Hippocampal formation (tissue), 2 donors: ENCODE measurements at regions not wholly inside any gene's neighbourhood (a gene's known extent, or its start where the extent isn't known, plus 50 kb on each side); places are given as distances from the start of the nearest gene placed in this dataset.
"Not testable (repeated sequence)": the region's sequence is repeated elsewhere in the genome, so short reads cannot be mapped to it uniquely, and the experiment has no call there.

ENCODE experiments used
- DNase-seq, 2 donors: peaks; one replicate each; lab custom pipeline; 2025; lab: John Stamatoyannopoulos, UW

DNA sequence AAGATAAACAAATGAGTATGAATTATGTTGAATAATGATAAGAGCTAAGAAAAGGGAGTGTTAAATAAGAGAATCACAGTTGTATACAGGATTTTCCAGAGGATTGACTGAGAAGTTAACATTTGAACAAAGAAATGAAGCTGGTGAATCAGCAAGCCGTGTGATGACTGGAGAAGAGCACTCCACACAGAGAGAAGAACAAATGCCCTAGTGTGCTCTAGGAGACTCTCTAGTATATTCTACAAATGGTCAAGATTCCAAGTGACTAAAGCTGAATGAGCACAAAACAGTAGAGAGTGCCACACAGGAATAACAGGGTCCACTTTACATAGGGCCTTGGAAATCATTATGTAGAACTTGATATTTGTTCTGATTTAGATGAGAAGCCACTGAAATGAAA lies 587.1 kb upstream of the ATXN7L3B start:
- DNase-seq, result peak in 1 of 2 donors; percentile 26

- DNase-seq, result no peak
These were observed 585.5 kb upstream of the ATXN7L3B start for GRCh38 chr12:73951956-73952703.

DNA sequence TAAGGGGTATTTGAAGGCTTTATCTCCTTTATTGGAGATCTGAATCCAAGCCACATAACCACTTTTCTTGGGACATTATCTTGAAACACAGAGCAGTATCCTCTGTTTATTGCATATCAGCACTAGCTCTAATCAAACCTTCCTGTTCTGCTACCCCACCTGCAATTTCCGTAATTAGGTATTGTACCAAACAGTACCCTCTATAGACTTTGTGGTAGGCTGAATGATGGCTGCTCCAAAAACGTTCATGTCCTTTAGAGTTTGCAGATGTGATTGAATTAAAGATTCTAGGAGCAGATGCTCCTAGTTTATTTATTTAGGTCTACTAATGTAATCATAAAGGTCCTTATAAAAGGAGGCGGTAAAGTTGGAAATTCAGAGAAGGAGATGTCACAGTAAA lies 573.0 kb upstream of the ATXN7L3B start:
- no peak for DNase-seq

DNA sequence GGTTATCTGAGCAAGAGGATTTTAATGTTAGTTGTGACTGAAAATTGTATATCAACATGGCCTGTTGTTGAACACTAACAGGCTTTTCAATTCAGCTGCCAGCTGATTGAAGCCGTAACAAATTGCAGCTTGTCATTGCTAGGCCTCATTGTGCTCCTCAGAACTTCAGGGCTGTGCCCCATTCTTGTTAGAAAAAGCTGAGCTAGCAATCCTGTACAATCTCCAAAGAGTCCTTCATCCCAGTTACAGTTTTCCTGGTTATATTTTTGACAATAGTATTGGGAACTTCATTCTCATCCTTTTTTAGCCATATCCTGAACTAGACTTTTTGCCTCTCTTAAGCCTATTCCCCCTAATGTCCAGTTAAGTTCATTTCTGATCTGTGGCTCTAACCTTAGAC lies 564.1 kb upstream of the ATXN7L3B start:
- no peak for DNase-seq

DNA sequence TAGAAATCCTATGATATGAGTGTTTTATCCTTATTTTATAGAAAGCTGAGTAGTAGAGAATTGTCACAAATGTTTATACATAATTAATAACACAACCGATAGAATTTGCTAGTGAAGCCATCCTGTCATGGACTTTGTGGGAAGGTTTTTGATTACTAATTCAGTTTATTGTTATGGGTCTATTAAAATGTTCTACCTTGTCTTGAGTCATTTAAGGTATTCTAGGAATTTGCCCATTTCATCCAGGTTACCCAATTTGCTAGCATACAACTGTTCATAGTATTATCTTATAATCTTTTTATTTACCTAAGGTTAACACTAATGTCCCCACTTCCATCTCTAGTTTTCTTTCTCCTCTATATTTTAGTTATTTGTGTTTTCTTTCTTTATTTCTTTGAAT lies 553.1 kb upstream of the ATXN7L3B start:
- no peak for DNase-seq

- no peak for DNase-seq
These were observed 546.5 kb upstream of the ATXN7L3B start for GRCh38 chr12:73991138-73991537.

DNA sequence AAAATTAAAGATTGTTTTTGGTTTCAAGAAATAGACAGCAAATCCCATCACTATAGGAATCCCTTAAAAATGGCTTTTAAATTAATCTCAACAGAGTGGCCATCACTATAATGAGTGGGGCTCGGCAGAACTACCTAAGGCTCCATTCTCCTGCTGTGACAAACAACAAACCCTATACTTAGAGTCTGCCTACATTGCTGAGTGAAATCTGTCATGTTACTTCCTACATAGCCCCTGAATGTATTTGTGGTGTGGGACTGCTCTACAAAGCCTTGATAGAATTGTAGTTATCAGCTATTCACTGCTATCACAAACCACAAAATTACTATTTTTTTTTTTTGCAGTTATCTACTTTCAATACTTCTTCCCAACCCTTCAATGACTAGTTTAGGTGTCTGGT lies 538.7 kb upstream of the ATXN7L3B start:
- DNase-seq, result no peak

- DNase-seq, result no peak
These were observed 522.5 kb upstream of the ATXN7L3B start for GRCh38 chr12:74015118-74015517.

DNA sequence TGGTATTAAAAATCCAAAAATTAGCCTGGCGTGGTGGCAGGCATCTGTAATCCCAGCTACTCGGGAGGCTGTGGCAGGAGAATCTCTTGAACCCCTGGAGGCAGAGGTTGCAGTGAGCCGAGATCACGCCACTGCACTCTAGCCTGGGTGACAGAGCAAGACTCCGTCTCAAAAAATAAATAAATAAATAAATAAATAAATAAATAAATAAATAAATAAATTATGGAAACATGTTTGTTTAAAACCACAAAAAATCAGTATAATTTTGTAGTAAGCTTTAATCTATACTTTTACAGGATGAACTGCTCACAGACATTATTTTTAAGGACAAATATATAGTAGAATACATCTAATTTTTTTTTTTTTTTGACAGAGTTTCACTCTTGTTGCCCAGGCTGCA lies 521.3 kb upstream of the ATXN7L3B start:
- DNase-seq, result not testable (repeated sequence)

DNA sequence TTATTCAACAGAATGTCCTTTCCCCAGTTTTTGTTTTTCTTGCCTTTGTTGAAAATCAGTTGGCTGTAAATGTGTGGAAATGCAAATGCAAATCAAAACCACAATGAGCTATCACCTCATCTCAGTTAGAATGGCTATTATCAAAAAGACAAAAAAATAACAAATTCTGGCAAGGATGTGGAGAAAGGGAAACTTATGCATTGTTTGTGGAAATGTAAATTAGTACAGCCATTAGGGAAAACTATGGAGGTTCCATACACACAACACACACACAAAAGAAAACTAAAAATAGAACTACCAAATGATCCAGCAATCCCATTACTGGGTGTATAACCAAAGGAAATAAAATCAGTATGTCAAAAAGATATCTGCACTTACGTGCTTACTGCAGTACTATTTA lies 518.8 kb upstream of the ATXN7L3B start:
- no peak for DNase-seq

GRCh38 chr12:74021937-74022336 lies 515.7 kb upstream of the ATXN7L3B start:
- peak; percentile 23 to 41 for DNase-seq

GRCh38 chr12:74031045-74031444 lies 506.6 kb upstream of the ATXN7L3B start:
- no peak for DNase-seq

DNA sequence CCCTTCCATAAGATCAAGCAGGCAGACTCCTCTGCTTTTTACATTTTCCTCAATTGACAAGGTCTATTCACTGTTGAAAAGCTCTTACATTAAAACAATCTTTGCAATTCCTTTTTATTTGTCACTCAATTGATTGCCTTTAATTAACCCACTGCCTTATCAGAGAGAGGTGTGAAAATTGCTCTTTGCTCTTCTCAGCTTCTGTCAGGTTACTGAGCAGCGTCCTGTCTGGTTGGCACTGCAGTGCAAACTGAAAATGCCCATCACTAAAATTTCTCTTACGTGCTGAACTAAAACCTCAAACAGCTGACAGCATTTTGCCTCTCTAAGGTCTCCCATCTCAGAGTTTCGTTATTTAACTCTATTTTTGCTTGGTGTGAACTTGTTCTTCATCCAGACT lies 504.1 kb upstream of the ATXN7L3B start:
- DNase-seq, result no peak

DNA sequence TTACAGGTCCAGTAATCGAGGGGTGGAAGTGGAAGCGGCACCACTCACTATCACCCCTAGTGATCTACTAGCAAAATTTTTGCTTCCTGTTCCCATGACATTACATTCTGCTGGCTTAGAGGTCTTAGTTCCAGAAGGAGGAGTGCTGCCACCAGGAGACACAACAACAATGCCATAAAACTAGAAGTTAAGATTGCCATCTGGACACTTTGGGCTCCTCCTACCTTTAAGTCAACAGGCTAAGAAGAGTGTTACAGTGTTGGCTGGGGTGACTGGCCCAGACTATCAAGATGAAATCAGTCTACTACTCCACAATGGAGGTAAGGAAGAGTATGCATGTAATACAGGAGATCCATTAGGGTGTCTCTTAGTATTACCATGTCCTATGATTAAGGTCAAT lies 498.5 kb upstream of the ATXN7L3B start:
- not testable (repeated sequence) for DNase-seq

DNA sequence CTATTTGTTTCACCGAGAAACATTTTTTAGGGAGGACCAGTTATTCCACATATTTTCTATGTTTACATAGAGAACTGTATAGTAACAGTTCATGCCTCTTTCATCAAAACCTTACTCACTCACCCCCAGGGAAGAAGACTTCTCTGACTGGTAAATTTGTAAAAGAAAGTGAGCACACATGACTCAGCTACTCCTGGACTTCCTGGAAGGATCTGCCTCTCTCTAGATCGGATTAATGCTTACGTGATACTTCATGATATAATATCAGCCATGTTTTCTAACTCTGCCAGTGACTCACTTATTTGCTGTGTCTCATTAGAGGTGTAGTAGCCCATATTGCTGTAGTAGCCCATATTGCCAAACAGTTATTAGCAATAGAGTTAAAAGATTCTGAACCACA lies 494.3 kb upstream of the ATXN7L3B start:
- DNase-seq, result no peak

- DNase-seq, result no peak
These were observed 488.3 kb upstream of the ATXN7L3B start for GRCh38 chr12:74049348-74049747.

- DNase-seq, result no peak
These were observed 485.8 kb upstream of the ATXN7L3B start for GRCh38 chr12:74051848-74052247.

DNA sequence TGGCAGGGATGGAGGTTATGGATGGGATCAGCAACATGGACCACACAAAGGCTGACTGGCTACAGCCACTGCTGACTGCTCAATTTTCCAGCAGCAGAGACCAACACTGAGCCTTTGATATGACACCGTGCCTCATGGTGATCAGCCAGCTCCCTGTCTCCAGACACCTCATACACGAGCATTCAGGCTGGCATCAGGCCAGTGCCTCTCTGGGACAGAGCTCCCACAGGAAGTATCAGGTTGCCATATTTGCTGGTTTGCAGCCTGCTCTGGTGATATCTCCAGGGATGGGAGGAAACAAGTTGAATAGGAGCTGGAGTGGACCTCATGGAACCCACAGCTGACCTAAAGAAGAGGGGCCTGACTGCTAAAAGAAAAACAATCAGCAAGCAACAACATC lies 471.2 kb upstream of the ATXN7L3B start:
- DNase-seq, result no peak

- DNase-seq, result no peak
These were observed 466.5 kb upstream of the ATXN7L3B start for GRCh38 chr12:74071182-74071581.

DNA sequence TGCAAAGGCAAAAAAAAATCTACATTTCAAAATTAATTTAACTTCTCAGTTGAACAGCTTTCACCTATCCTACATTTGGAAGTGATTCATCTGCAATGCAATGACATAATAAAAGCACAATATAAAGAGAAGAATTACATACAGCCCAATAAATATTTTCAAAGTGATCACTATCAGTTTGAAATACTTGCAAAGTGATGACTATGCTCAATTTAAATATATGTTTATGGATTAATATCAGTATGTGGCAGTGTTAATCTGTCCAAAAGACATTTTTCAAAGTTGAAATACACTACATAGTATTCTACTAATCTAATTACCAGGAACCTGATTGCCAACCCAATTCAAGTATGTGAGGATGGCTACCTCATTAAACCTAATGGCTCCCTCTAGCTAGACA lies 460.7 kb upstream of the ATXN7L3B start:
- DNase-seq, result no peak

DNA sequence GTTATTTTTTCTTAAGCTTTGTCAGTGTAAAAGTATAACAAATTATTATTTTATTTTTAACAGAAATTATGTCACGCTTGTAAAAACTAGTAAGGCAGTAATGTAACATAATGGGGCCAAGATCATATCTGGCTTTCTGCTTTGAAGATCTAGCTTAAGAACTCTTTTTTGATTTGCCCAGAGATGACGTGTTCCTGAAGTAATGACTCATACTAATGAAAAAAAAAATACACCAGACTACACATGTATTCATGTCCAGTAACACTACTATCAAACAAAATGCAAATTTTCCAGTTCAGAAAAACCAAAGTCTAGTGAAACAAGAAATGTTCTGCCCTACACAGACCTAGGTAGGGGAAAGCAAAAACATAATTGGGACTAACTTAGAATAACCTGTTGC lies 432.2 kb upstream of the ATXN7L3B start:
- no peak for DNase-seq

DNA sequence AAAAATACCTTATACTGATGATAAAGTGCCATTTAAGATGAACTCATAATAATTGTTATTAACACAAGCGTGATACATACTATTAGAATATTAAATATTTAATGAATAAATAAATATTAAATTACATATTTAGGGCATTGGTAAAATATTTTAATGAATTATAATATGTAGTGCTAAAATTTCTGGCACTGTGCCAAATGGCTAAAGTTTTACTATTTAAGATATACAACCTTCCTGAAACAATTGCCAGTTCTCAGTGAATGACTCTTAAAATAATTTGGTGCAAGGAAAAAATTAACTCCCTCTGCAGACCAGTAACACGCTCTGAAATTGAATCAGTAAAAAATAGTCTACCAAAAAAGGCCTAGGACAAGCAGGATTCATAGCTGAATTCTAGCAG lies 428.9 kb upstream of the ATXN7L3B start:
- DNase-seq, result no peak

DNA sequence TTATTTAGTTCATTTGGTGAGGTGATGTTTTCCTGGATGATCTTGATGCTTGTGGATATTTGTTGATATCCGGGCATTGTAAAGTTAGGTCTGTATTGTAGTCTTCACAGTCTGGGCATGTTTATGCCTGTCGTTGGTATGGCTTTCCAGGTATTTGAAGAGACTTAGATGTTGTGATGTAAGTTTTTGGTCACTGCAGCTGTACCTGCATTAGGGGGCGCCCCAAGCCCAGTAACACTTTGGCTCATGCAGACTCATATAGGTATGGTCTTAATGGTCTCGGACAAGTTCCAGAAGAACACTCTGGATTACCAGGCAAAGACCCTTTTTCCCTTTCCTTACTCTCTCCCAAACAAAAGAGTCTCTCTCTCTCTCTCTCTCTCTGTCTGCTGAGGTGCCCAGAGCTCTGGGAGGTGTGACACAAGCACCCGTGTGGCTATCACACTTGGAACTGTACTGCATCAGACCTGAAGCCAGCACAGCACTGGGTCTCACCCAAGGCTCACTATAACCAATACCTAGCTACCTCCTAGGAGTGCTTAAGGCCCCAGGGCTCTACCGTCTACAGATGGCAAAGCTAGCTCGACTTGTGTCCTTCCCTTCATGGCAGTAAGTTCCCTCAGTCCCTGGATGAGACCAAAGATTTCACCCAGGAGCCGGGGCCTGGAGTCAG lies 425.8 kb upstream of the ATXN7L3B start:
- DNase-seq, result peak; percentile 10 to 18
